Esophagus squamous epithelium (tissue), 4 donors: ENCODE measurements at regions not wholly inside any gene's neighbourhood (a gene's known extent, or its start where the extent isn't known, plus 50 kb on each side); places are given as distances from the start of the nearest gene placed in this dataset.

ENCODE experiments used
- POLR2A ChIP-seq, 4 donors: fragments of 450-650 bp; IDR thresholded peaks; one replicate each; pipeline ENCODE4 v1.6.1; 2017; ENCODE audit warnings: antibody characterized with exemption in 4 of 4, mild to moderate bottlenecking in 4 of 4, moderate library complexity in 3 of 4
- TF ChIP-seq, protein P1 (sequence below), 6 experiments: fragments of 450-650 bp in 4 of 6; fragments of 200-600 bp in 2 of 6; sonication (generic) in 2 of 6; IDR thresholded peaks; one replicate each; pipeline ENCODE4 v1.5.1; 2016 to 2019; ENCODE audit warnings: antibody characterized with exemption in 6 of 6, mild to moderate bottlenecking in 4 of 6, moderate library complexity in 4 of 6

DNA sequence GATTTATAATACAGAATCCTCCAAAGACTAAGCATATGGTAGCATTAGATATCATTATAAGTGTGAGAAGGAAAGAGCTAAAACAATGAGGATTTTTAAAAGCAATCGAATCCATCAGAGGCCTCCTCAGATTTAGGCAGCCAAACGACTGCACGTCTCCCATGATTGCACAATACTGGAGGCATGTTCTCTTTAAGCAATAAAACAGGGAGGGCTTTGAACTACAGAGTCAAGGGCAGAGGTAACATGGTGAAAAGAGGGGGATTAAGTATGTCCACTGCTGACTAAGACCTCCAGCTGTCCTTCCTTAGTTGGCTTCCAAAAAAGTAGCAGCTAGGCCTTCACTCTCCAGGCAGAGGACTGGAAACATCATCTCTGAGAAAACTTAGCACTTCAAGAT, 298.7 kb upstream of the RGMB start:
- TF ChIP-seq, protein P1, sequence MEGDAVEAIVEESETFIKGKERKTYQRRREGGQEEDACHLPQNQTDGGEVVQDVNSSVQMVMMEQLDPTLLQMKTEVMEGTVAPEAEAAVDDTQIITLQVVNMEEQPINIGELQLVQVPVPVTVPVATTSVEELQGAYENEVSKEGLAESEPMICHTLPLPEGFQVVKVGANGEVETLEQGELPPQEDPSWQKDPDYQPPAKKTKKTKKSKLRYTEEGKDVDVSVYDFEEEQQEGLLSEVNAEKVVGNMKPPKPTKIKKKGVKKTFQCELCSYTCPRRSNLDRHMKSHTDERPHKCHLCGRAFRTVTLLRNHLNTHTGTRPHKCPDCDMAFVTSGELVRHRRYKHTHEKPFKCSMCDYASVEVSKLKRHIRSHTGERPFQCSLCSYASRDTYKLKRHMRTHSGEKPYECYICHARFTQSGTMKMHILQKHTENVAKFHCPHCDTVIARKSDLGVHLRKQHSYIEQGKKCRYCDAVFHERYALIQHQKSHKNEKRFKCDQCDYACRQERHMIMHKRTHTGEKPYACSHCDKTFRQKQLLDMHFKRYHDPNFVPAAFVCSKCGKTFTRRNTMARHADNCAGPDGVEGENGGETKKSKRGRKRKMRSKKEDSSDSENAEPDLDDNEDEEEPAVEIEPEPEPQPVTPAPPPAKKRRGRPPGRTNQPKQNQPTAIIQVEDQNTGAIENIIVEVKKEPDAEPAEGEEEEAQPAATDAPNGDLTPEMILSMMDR (IDR thresholded peaks at IDR 0.05): no peak
- no peak for TF ChIP-seq POLR2A (IDR thresholded peaks at IDR 0.05)
